GM19395 (cell line): ENCODE measurements at regions not wholly inside any gene's neighbourhood (a gene's known extent, or its start where the extent isn't known, plus 50 kb on each side); places are given as distances from the start of the nearest gene placed in this dataset.
A peak's percentile ranks its signal among the peaks of the same experiment; 100 is the strongest.
"Not testable (repeated sequence)": the region's sequence is repeated elsewhere in the genome, so short reads cannot be mapped to it uniquely, and the experiment has no call there.

Experiments used
- ATAC-seq: cut with Tn5 transposase; IDR thresholded peaks from one replicate; pipeline ENCODE4 v1.9.1; 2021; ENCODE audit warnings: mild to moderate bottlenecking, moderate library complexity; ENCODE audit not compliant: unreplicated experiment

GRCh38 chr10:78645975-78646374 lies 422.8 kb upstream of the ZMIZ1 start:
- ATAC-seq = no peak

GRCh38 chr10:78648256-78648860 lies 420.4 kb upstream of the ZMIZ1 start:
- no peak for ATAC-seq

- no peak for ATAC-seq
Measured at GRCh38 chr10:78649429-78649828, 419.3 kb upstream of the ZMIZ1 start.

GRCh38 chr10:78650122-78650521 lies 418.6 kb upstream of the ZMIZ1 start:
- ATAC-seq = no peak

- ATAC-seq = no peak
Measured at GRCh38 chr10:78651287-78651686, 417.5 kb upstream of the ZMIZ1 start.

GRCh38 chr10:78653555-78653954 lies 415.2 kb upstream of the ZMIZ1 start:
- no peak for ATAC-seq

GRCh38 chr10:78654047-78654590 lies 414.6 kb upstream of the ZMIZ1 start:
- ATAC-seq = no peak

- ATAC-seq = no peak
Measured at GRCh38 chr10:78655979-78656378, 412.8 kb upstream of the ZMIZ1 start.

GRCh38 chr10:78656417-78657162 lies 412.2 kb upstream of the ZMIZ1 start:
- ATAC-seq = no peak

- ATAC-seq = no peak
Measured at GRCh38 chr10:78657163-78657861, 411.5 kb upstream of the ZMIZ1 start.

- ATAC-seq = no peak
Measured at GRCh38 chr10:78657862-78658165, 411.0 kb upstream of the ZMIZ1 start.

GRCh38 chr10:78658645-78659597 lies 409.8 kb upstream of the ZMIZ1 start:
- ATAC-seq = peak; percentile 78

- no peak for ATAC-seq
Measured at GRCh38 chr10:78659598-78659967, 409.2 kb upstream of the ZMIZ1 start.

GRCh38 chr10:78660446-78661106 lies 408.2 kb upstream of the ZMIZ1 start:
- no peak for ATAC-seq

- ATAC-seq = no peak
Measured at GRCh38 chr10:78663721-78664120, 405.0 kb upstream of the ZMIZ1 start.

- ATAC-seq = no peak
Measured at GRCh38 chr10:78664929-78665553, 403.7 kb upstream of the ZMIZ1 start.

- ATAC-seq = no peak
Measured at GRCh38 chr10:78672918-78673317, 395.8 kb upstream of the ZMIZ1 start.

- not testable (repeated sequence) for ATAC-seq
Measured at GRCh38 chr10:78681141-78681540, 387.6 kb upstream of the ZMIZ1 start.

GRCh38 chr10:78681986-78682385 lies 386.8 kb upstream of the ZMIZ1 start:
- ATAC-seq = not testable (repeated sequence)

GRCh38 chr10:78684947-78685346 lies 383.8 kb upstream of the ZMIZ1 start:
- no peak for ATAC-seq
